Left lobe of liver (tissue), 2 donors: ENCODE measurements at regions not wholly inside any gene's neighbourhood (a gene's known extent, or its start where the extent isn't known, plus 50 kb on each side); places are given as distances from the start of the nearest gene placed in this dataset.
"Not testable (repeated sequence)": the region's sequence is repeated elsewhere in the genome, so short reads cannot be mapped to it uniquely, and the experiment has no call there.

Source experiments
- ATAC-seq: fragments of 200-7000 bp; cut with Tn5 transposase; one replicate; pipeline ENCODE4 v1.9.1; 2020; ENCODE audit warnings: mild to moderate bottlenecking, moderate library complexity
- DNase-seq: peaks from one replicate; pipeline ENCODE4 v3.0.0-alpha.2; 2020; ENCODE audit warnings: low spot score
- donor health status: DM: no; HTN: no; CAD: no; lungs with moderate emphysema.
- donor health status: DM: no; HTN: yes; CAD: no.

DNA sequence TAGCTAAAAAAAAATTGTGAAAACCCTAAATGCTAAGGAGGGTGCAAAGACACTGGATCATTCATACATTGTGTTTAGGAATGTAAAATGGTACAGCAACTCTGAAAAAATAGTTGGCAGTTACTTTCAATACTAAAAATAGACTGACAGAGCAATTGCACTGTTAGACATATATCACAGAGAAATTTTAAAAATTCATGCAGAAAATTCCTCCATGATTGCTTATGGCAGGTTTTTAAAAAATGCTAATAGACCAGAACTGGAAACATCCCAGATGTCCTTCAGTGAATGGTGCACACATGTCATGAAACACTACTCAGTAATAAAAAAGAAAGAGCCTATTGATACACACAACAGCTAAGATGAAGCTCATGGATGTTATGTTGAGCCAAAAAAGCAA lies 349.8 kb upstream of the DAB2 start:
- ATAC-seq (no peak), DNase-seq (no peak)

DNA sequence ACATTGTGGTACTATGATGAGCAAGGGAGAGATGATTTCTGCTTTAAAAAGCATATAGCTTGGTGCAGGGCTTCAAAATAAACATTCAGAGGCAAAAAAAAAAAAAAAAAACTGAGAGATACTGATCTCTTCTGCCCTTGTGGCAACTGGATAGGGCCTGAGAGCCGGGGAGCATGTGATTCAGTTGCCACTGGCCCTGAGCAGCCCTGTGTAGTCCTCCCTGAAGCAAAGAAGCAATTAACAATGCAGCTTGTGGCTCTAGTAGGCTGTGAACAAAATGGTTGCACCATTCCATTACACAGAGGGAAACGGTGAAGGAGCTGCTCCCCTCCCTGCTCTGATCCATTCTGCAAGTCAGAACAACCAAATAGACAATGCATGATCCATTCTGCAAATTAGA lies 347.5 kb upstream of the DAB2 start:
- DNase-seq (no peak), ATAC-seq (no peak)

DNA sequence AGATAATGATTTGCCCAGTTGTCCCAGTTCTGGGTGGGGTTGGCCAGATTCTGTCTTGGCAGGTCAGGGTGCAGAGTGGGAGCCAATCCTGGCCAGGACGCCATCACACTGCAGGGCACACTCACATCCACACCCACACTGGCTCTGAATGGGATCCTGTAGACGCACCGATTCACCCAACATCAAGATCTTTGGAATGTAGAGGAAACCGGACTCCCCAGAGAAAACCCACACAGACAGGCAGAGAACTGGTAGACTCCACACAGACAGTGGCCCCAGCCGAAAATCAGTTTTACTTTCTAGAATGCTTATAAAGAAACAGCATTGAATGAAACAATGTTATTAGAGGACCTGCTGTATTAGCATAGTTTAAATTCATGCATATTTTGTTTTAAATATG lies 343.1 kb upstream of the DAB2 start:
- no peak for ATAC-seq
- DNase-seq = no peak

DNA sequence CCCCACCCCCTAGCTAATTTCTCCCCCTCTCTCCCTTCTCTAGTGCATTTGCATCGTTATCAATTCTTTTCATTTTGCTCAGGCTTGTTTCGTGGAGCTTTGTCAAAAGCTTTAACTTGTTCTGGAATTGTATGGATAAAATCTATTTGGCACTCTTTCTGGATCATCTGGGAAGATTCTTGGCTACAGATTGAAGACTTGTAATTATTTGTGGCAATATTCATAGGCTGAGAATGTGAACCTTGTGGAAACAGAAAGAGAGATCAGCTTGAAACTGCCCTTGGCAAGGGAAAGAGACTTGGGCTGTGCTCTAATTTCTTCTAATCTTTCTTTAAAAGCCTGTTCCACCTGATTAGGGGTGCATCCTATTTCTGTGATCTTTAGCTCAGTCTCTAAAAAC lies 340.6 kb upstream of the DAB2 start:
- ATAC-seq = no peak
- no peak for DNase-seq

GRCh38 chr5:39762761-39763160 lies 338.0 kb upstream of the DAB2 start:
- ATAC-seq = no peak
- DNase-seq = no peak

GRCh38 chr5:39761199-39761950 lies 336.6 kb upstream of the DAB2 start:
- DNase-seq = no peak
- no peak for ATAC-seq

DNA sequence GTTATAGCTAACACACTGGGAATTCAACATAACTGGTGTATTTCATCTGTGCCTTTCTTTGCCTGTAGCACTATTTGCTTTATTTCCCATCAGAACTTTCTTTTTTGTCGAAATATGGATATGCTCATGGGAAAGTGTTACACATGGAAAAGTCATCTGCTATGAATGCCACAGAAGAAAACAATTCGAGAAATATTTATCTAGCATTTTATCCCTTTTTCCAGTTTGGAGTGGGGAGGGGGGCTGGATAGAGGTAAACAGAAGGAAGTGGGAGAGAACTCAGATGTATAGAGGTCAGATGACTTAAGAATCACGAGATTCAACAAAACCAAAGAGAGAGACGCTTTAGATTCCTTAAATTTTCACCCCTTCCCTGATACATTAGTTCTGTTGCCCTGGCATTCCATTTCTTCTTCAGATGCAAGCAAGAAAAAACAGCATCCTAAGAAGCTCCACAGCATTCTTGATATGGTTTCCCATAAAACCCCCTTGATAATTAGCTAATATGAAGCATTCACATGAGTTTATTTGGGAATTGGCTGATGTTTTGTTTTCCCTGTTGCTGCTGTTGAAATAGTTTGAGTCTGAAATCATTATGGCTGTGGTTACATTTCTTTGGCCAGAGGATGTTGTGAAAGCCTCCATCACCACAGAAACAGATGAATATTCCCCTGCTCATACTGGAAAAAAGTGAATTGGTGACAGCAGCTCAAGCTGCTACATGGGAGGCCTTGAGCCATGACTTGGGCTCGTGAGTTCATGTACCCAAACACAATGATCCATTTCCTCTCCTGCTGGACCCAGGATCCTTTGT lies 335.8 kb upstream of the DAB2 start:
- ATAC-seq (no peak), DNase-seq (no peak)

DNA sequence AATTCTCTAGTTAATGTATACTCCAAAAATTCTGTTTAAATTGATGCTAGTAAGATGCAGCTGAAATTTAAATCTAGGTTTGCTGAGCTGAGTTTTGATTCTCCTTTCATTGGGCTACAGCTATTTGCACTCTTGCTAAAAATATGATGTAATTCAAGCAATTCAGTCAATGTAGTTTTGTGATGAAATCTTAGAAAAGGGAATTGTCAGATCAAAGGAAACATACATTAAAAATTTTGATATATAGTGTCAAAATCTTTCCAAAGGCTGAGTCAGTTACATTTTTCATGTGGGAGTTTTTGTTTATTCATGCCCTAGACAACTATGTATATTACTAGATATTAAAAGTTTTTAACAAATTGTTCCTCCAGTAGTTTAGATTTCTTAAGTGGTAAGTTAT lies 334.9 kb upstream of the DAB2 start:
- ATAC-seq (no peak), DNase-seq (no peak)

DNA sequence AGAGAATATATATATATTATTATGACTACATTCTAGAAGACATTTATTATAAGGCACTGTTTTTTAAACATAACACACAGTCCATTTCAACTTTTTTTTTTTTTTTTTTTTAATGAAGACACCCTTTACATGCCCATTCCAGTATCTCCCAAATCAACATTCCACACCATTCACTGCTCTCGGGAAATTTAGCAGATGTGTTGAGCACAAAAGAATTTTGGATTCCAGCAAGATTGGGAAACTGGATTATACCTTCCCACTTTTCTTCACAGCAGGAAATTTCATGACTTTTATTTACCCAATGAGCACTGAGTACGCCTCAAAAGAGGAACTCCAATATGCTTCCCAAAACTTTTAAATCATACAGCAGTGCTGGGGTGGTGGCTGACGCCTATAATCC lies 333.6 kb upstream of the DAB2 start:
- DNase-seq (no peak), ATAC-seq (no peak)

- ATAC-seq (no peak), DNase-seq (no peak)
These were observed 332.4 kb upstream of the DAB2 start for GRCh38 chr5:39757131-39757530.

GRCh38 chr5:39755986-39756385 lies 331.2 kb upstream of the DAB2 start:
- DNase-seq = no peak
- no peak for ATAC-seq

DNA sequence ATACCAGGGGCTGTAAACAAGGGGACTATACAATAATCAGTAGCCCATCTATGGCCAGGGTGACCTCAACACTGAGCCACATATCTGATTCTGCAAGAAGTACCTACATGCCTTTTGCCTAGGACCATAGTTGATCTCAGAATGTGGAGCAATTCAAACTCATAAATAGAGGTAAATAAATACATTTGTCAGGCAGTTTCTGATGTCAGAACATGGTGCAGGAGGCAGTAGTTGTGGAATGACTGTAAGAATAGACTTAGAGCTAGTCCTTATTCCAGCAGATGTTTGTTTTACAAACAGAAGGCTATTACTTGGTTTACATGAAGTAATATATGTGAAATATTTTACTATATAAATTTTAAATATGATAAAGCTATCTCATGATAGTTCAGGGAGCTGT lies 330.7 kb upstream of the DAB2 start:
- DNase-seq = no peak
- no peak for ATAC-seq

DNA sequence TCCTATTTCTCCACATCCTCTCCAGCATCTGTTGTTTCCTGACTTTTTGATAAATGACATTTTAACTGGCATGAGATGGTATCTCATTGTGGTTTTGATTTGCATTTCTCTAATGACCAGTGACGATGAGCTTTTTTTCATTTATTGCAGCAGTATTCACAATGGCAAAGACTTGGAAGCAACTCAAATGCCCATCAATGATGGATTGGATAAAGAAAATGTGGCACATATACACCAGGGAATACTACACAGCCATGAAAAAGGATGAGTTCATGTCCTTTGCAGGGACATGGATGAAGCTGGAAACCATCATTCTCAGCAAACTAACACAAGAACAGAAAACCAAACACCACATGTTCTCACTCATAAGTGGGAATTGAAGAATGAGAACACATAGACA lies 329.0 kb upstream of the DAB2 start:
- not testable (repeated sequence) for ATAC-seq, DNase-seq

DNA sequence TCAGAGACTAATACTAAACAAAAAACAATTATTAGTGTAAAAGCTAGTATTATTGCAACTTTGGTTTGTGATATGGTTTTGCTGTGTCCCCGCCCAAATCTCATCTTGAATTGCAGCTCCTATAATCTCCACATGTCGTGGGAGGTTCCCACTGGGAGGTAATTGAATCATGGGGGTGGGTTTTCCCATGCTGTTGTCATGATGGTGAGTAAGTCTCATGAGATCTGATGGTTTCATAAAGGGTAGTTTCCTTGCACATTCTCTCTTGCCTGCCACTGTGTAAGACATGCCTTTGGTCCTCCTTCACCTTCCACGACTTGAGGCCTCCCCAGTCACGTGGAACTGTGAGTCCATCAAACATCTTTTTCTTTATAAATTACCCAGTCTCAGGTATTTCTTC lies 325.9 kb upstream of the DAB2 start:
- ATAC-seq = no peak
- no peak for DNase-seq

GRCh38 chr5:39742916-39743315 lies 318.1 kb upstream of the DAB2 start:
- DNase-seq = no peak
- no peak for ATAC-seq

DNA sequence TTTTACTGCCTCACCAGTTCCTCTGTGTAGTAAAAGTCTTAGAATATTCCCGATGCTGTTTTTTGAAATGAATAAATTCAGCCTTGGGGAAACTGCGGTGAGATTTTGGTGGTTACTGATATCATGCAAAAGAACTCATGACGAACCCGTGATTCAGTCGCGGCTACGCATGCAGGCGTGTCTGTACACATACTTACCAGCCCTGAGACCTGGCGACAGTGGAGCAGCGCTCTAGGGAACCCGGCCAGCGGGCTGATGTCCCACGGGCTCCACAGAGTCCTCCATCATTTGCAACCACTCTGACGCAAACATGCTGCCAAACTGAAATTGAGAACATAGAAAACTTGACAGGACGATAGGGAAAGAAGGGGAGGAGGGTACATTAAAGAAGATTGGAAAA lies 315.6 kb upstream of the DAB2 start:
- no peak for ATAC-seq
- no peak for DNase-seq

DNA sequence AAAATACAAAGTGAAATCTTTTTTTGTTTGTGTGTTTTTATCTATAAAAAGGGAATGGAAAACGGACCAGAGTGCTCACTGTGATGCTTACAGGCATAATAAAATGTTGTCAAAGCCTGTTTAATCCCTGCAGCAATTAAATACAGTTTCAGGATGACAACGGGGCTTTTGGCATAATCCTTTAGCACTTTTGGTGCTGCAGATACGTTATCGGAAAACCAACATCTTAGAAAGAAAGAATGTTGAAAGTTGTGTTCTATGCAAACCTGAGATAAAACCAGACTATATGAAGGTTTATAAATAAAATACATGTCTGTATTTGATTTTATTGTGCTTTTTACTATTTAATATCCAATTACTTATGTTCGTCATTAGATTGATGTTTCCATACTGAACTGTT lies 307.4 kb upstream of the DAB2 start:
- ATAC-seq (no peak), DNase-seq (no peak)

DNA sequence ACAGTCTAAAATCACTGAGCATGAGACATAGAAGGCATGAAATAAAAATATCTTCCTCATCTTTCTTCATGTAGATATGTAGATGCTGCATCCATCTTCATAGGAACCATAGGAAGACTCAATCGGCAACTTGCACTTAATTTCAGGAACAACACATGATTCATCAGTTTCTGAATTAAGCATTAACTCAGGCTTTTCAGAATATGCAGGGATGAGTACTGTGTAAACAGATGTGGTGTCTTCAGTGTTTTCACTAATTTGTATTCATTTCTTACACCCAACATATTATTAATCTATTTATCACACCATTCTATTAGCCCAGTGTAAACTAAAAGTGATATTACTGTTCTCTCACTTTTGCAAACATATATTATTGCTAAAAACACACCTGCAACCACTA lies 305.9 kb upstream of the DAB2 start:
- DNase-seq (no peak), ATAC-seq (no peak)

- ATAC-seq = no peak
- DNase-seq = no peak
These were observed 305.2 kb upstream of the DAB2 start for GRCh38 chr5:39730006-39730405.

- no peak for DNase-seq
- ATAC-seq = no peak
These were observed 301.7 kb upstream of the DAB2 start for GRCh38 chr5:39726467-39726866.

- no peak for ATAC-seq
- DNase-seq = no peak
These were observed 296.6 kb upstream of the DAB2 start for GRCh38 chr5:39721394-39721793.

DNA sequence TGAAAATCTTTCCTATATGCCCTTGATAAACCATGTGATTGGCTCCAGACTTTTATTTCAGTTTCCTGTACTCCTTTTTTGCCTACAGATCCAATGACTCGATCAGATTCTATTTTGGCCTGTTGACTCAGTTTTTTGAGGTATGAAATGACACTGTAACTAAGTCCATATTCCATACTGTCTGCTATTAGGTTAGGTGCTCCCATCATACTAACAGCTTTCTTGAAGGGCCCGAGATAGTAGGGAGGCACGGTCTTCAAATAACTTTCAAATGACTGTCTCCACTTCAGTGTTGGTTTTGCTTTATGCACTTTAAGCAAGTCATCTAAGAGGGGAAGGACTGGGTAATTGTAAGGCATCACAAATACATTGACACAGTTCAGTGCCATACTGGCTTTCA lies 295.4 kb upstream of the DAB2 start:
- DNase-seq = no peak
- no peak for ATAC-seq
